ENCODE measurements at regions not wholly inside any gene's neighbourhood (a gene's known extent, or its start where the extent isn't known, plus 50 kb on each side); places are given as distances from the start of the nearest gene placed in this dataset.

GRCh38 chr2:105972927-105973326 lies 221.2 kb downstream of the UXS1 start:
- POLR2A ChIA-PET: no interaction called here
- Histone ChIP-seq H4K20me1 (ENCODE audit: control insufficient read depth, insufficient read depth, low read length, poor library complexity, severe bottlenecking) (no peaks in the 10 kb centered on the region), H3K27ac (ENCODE audit: low read length in 2 of 2) (no peak overlapping the region), H3K4me1 (ENCODE audit: control insufficient read depth in 2 of 2, insufficient read depth in 2 of 2, low read length in 2 of 2) (peaks cover 0 to 4% of the 10 kb centered on the region in 2 donors), H3K4me3 (ENCODE audit: control extremely low read depth in 1 of 5, extremely low read depth in 1 of 5, insufficient read depth in 1 of 5, low read depth in 2 of 5, low read length in 4 of 5) (no peak overlapping the region), H3K36me3 (replicated peaks in 1 of 2; ENCODE audit: control extremely low read depth in 1 of 2, control insufficient read depth in 1 of 2, extremely low read depth in 1 of 2, insufficient read depth in 2 of 2, low read length in 1 of 2) (no peaks in the 10 kb centered on the region), H3K4me2 (replicated peaks; ENCODE audit: low read depth, low read length, poor library complexity, severe bottlenecking) (no peak overlapping the region), H3K9me3 (ENCODE audit: control extremely low read depth in 1 of 3, control insufficient read depth in 2 of 3, insufficient read depth in 1 of 3, low read length in 2 of 3) (peaks cover 0 to 8% (median 0%) of the 10 kb centered on the region in 3 donors), H3K27me3 (replicated peaks in 1 of 4; ENCODE audit: control extremely low read depth in 1 of 4, control insufficient read depth in 3 of 4, insufficient read depth in 4 of 4, low read length in 3 of 4) (no peaks in the 10 kb centered on the region), H3K79me2 (ENCODE audit: control insufficient read depth, insufficient read depth, low read length) (no peaks in the 10 kb centered on the region), H2AFZ (ENCODE audit: insufficient read depth, low read depth, low read length, poor library complexity, severe bottlenecking) (no peak overlapping the region), H3K9ac (ENCODE audit: low read length) (no peak overlapping the region)
- WGBS (ENCODE audit: insufficient coverage): 84% methylated on average over 4 of the region's 6 CpGs
- CTCF ChIA-PET: no interaction called here
- TF ChIP-seq, protein P1, sequence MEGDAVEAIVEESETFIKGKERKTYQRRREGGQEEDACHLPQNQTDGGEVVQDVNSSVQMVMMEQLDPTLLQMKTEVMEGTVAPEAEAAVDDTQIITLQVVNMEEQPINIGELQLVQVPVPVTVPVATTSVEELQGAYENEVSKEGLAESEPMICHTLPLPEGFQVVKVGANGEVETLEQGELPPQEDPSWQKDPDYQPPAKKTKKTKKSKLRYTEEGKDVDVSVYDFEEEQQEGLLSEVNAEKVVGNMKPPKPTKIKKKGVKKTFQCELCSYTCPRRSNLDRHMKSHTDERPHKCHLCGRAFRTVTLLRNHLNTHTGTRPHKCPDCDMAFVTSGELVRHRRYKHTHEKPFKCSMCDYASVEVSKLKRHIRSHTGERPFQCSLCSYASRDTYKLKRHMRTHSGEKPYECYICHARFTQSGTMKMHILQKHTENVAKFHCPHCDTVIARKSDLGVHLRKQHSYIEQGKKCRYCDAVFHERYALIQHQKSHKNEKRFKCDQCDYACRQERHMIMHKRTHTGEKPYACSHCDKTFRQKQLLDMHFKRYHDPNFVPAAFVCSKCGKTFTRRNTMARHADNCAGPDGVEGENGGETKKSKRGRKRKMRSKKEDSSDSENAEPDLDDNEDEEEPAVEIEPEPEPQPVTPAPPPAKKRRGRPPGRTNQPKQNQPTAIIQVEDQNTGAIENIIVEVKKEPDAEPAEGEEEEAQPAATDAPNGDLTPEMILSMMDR (IDR thresholded peaks at IDR 0.05): no peak
- TF ChIP-seq EZH2 (IDR thresholded peaks at IDR 0.05; ENCODE audit: borderline replicate concordance, insufficient read depth, low read depth, low read length, poor library complexity, severe bottlenecking): no peak
- Mint-ChIP-seq H3K27me3 (peaks cover 14% of the 10 kb centered on the region), H3K27ac (no peak overlapping the region), H3K9me3 (ENCODE audit: insufficient read depth) (peaks cover 8% of the 10 kb centered on the region), H3K4me3 (no peak overlapping the region), H3K4me1 (peaks cover 8% of the 10 kb centered on the region)
- intact Hi-C loops (cut with micrococcal nuclease): no loop called here
- no peak for ATAC-seq (ENCODE audit: low read depth)
- DNase-seq: no peak

DNA sequence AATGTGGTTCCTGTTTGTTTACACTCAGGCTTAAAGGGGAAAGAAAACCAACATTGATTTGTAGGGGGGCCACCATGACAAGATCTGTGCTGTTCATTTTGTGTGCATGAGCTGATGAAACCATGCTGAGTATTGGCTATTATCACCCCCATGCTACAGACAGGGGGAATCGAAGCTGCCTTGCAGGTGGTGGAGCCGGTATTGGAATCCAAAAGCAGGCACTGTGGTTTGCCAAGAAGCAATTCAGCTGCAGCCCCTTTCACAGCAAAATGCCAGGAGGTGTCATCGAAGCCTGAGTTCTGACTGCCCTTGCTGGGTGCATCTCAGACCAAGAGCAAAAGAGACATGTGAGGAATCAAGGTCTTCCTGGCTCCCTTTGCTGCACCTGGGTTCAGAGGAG lies 221.9 kb downstream of the UXS1 start:
- no peak for DNase-seq
- ChIA-PET POLR2A (no interaction called here), CTCF (no interaction called here)
- Histone ChIP-seq H3K27me3 (replicated peaks in 1 of 4; ENCODE audit: control extremely low read depth in 1 of 4, control insufficient read depth in 3 of 4, insufficient read depth in 4 of 4, low read length in 3 of 4) (no peaks in the 10 kb centered on the region), H3K36me3 (replicated peaks in 1 of 2; ENCODE audit: control extremely low read depth in 1 of 2, control insufficient read depth in 1 of 2, extremely low read depth in 1 of 2, insufficient read depth in 2 of 2, low read length in 1 of 2) (no peaks in the 10 kb centered on the region), H3K4me2 (replicated peaks; ENCODE audit: low read depth, low read length, poor library complexity, severe bottlenecking) (no peak overlapping the region), H2AFZ (ENCODE audit: insufficient read depth, low read depth, low read length, poor library complexity, severe bottlenecking) (no peak overlapping the region), H3K4me3 (ENCODE audit: control extremely low read depth in 1 of 5, extremely low read depth in 1 of 5, insufficient read depth in 1 of 5, low read depth in 2 of 5, low read length in 4 of 5) (no peak overlapping the region), H3K79me2 (ENCODE audit: control insufficient read depth, insufficient read depth, low read length) (no peaks in the 10 kb centered on the region), H3K9me3 (ENCODE audit: control extremely low read depth in 1 of 3, control insufficient read depth in 2 of 3, insufficient read depth in 1 of 3, low read length in 2 of 3) (peaks cover 0 to 10% (median 0%) of the 10 kb centered on the region in 3 donors), H3K4me1 (ENCODE audit: control insufficient read depth in 2 of 2, insufficient read depth in 2 of 2, low read length in 2 of 2) (peaks cover 0 to 4% of the 10 kb centered on the region in 2 donors), H4K20me1 (ENCODE audit: control insufficient read depth, insufficient read depth, low read length, poor library complexity, severe bottlenecking) (no peaks in the 10 kb centered on the region), H3K27ac (ENCODE audit: low read length in 2 of 2) (no peak overlapping the region), H3K9ac (ENCODE audit: low read length) (no peak overlapping the region)
- WGBS (ENCODE audit: insufficient coverage): 76% methylated on average over 3 of the region's 3 CpGs
- Mint-ChIP-seq H3K4me1 (peaks cover 8% of the 10 kb centered on the region), H3K9me3 (ENCODE audit: insufficient read depth) (peaks cover 4% of the 10 kb centered on the region), H3K4me3 (no peak overlapping the region), H3K27me3 (peaks cover 14% of the 10 kb centered on the region), H3K27ac (no peak overlapping the region)
- ATAC-seq (ENCODE audit: low read depth): no peak
- intact Hi-C loops (cut with micrococcal nuclease): no loop called here
- TF ChIP-seq, protein P1 (IDR thresholded peaks at IDR 0.05): no peak
- no peak for TF ChIP-seq EZH2 (IDR thresholded peaks at IDR 0.05; ENCODE audit: borderline replicate concordance, insufficient read depth, low read depth, low read length, poor library complexity, severe bottlenecking)
